ENCODE measurements at regions not wholly inside any gene's neighbourhood (a gene's known extent, or its start where the extent isn't known, plus 50 kb on each side); places are given as distances from the start of the nearest gene placed in this dataset.
A peak's percentile ranks its signal among the peaks of the same experiment; 100 is the strongest.
"Not testable (repeated sequence)": the region's sequence is repeated elsewhere in the genome, so short reads cannot be mapped to it uniquely, and the experiment has no call there.

GRCh38 chr11:39768214-39768613 lies 1691.2 kb downstream of the LRRC4C start:
- DNase-seq (ENCODE audit: low read depth) (no peak), FAIRE-seq (no peak)
- Histone ChIP-seq H3K36me3 (ENCODE audit: insufficient read depth, low read length) (no peaks in the 10 kb centered on the region), H2AFZ (ENCODE audit: low read depth, low read length) (no peak overlapping the region), H3K27me3 (ENCODE audit: insufficient read depth, low read length) (no peaks in the 10 kb centered on the region), H3K4me2 (ENCODE audit: low read length) (no peak overlapping the region), H3K9ac (ENCODE audit: low read length) (no peak overlapping the region), H3K9me3 (ENCODE audit: insufficient read depth, low read depth, low read length) (no peaks in the 10 kb centered on the region), H3K4me3 (ENCODE audit: insufficient read depth, low read depth, low read length) (no peak overlapping the region), H4K20me1 (ENCODE audit: insufficient read depth, low read length) (no peaks in the 10 kb centered on the region), H3K4me1 (ENCODE audit: insufficient read depth, low read length) (no peaks in the 10 kb centered on the region), H3K27ac (ENCODE audit: low read depth, low read length) (no peak overlapping the region), H3K79me2 (ENCODE audit: insufficient read depth, low read length) (no peaks in the 10 kb centered on the region)
- Mint-ChIP-seq H3K27ac (ENCODE audit: unreplicated experiment) (no peak overlapping the region), H3K36me3 (ENCODE audit: low read depth, unreplicated experiment) (no peaks in the 10 kb centered on the region), H3K4me1 (ENCODE audit: low read depth, unreplicated experiment) (no peaks in the 10 kb centered on the region), H3K9me3 (ENCODE audit: unreplicated experiment) (no peaks in the 10 kb centered on the region), H3K4me3 (ENCODE audit: unreplicated experiment) (no peak overlapping the region), H3K27me3 (ENCODE audit: low read depth, unreplicated experiment) (no peaks in the 10 kb centered on the region)
- TF ChIP-seq EZH2 (IDR thresholded peaks at IDR 0.05; ENCODE audit: insufficient read depth, low read length) (no peak), CTCF (IDR thresholded peaks at IDR 0.05; ENCODE audit: insufficient read depth, low read depth, low read length) (no peak)

- H4K20me1 ChIP-seq (ENCODE audit: insufficient read depth, low read length): no peaks in the 10 kb centered on the region
- Mint-ChIP-seq H3K9me3 (ENCODE audit: unreplicated experiment) (peaks cover 1% of the 10 kb centered on the region), H3K36me3 (ENCODE audit: low read depth, unreplicated experiment) (no peaks in the 10 kb centered on the region), H3K4me3 (ENCODE audit: unreplicated experiment) (no peak overlapping the region), H3K27me3 (ENCODE audit: low read depth, unreplicated experiment) (no peaks in the 10 kb centered on the region), H3K4me1 (ENCODE audit: low read depth, unreplicated experiment) (peaks cover 16% of the 10 kb centered on the region), H3K27ac (ENCODE audit: unreplicated experiment) (peak overlapping the region; percentile 64)
- H3K27me3 ChIP-seq (ENCODE audit: insufficient read depth, low read length): no peaks in the 10 kb centered on the region
- no peak overlapping the region for H3K4me2 ChIP-seq (ENCODE audit: low read length)
- no peak overlapping the region for H3K27ac ChIP-seq (ENCODE audit: low read depth, low read length)
- DNase-seq (ENCODE audit: low read depth) (peak; percentile 81), FAIRE-seq (no peak)
- no peaks in the 10 kb centered on the region for H3K79me2 ChIP-seq (ENCODE audit: insufficient read depth, low read length)
- H3K9ac ChIP-seq (ENCODE audit: low read length): no peak overlapping the region
- H3K4me3 ChIP-seq (ENCODE audit: insufficient read depth, low read depth, low read length): no peak overlapping the region
- H3K9me3 ChIP-seq (ENCODE audit: insufficient read depth, low read depth, low read length): no peaks in the 10 kb centered on the region
- H3K36me3 ChIP-seq (ENCODE audit: insufficient read depth, low read length): no peaks in the 10 kb centered on the region
- H2AFZ ChIP-seq (ENCODE audit: low read depth, low read length): no peak overlapping the region
- no peak for TF ChIP-seq EZH2 (IDR thresholded peaks at IDR 0.05; ENCODE audit: insufficient read depth, low read length)
- TF ChIP-seq CTCF (IDR thresholded peaks at IDR 0.05; ENCODE audit: insufficient read depth, low read depth, low read length): no peak
- H3K4me1 ChIP-seq (ENCODE audit: insufficient read depth, low read length): no peaks in the 10 kb centered on the region
These were observed 1714.1 kb downstream of the LRRC4C start for GRCh38 chr11:39745401-39745800.

GRCh38 chr11:39741066-39741465 lies 1718.4 kb downstream of the LRRC4C start:
- Mint-ChIP-seq H3K36me3 (ENCODE audit: low read depth, unreplicated experiment) (no peaks in the 10 kb centered on the region), H3K27me3 (ENCODE audit: low read depth, unreplicated experiment) (no peaks in the 10 kb centered on the region), H3K9me3 (ENCODE audit: unreplicated experiment) (peaks cover 1% of the 10 kb centered on the region), H3K4me1 (ENCODE audit: low read depth, unreplicated experiment) (peaks cover 16% of the 10 kb centered on the region), H3K4me3 (ENCODE audit: unreplicated experiment) (no peak overlapping the region), H3K27ac (ENCODE audit: unreplicated experiment) (no peak overlapping the region)
- Histone ChIP-seq H3K4me2 (ENCODE audit: low read length) (no peak overlapping the region), H3K79me2 (ENCODE audit: insufficient read depth, low read length) (no peaks in the 10 kb centered on the region), H3K9me3 (ENCODE audit: insufficient read depth, low read depth, low read length) (no peaks in the 10 kb centered on the region), H3K4me1 (ENCODE audit: insufficient read depth, low read length) (no peaks in the 10 kb centered on the region), H4K20me1 (ENCODE audit: insufficient read depth, low read length) (no peaks in the 10 kb centered on the region), H3K27ac (ENCODE audit: low read depth, low read length) (no peak overlapping the region), H3K36me3 (ENCODE audit: insufficient read depth, low read length) (no peaks in the 10 kb centered on the region), H2AFZ (ENCODE audit: low read depth, low read length) (no peak overlapping the region), H3K27me3 (ENCODE audit: insufficient read depth, low read length) (no peaks in the 10 kb centered on the region), H3K4me3 (ENCODE audit: insufficient read depth, low read depth, low read length) (no peak overlapping the region), H3K9ac (ENCODE audit: low read length) (no peak overlapping the region)
- DNase-seq (ENCODE audit: low read depth): peak; percentile 46
- TF ChIP-seq CTCF (IDR thresholded peaks at IDR 0.05; ENCODE audit: insufficient read depth, low read depth, low read length) (no peak), EZH2 (IDR thresholded peaks at IDR 0.05; ENCODE audit: insufficient read depth, low read length) (no peak)
- no peak for FAIRE-seq

- not testable (repeated sequence) for H3K9me3 Mint-ChIP-seq (ENCODE audit: unreplicated experiment); FAIRE-seq; H3K36me3 ChIP-seq (ENCODE audit: insufficient read depth, low read length); H2AFZ ChIP-seq (ENCODE audit: low read depth, low read length); H3K27ac Mint-ChIP-seq (ENCODE audit: unreplicated experiment); H3K4me2 ChIP-seq (ENCODE audit: low read length); H3K27me3 ChIP-seq (ENCODE audit: insufficient read depth, low read length); H3K9ac ChIP-seq (ENCODE audit: low read length); H3K4me1 Mint-ChIP-seq (ENCODE audit: low read depth, unreplicated experiment); H3K27ac ChIP-seq (ENCODE audit: low read depth, low read length); H3K36me3 Mint-ChIP-seq (ENCODE audit: low read depth, unreplicated experiment); H3K79me2 ChIP-seq (ENCODE audit: insufficient read depth, low read length); H3K27me3 Mint-ChIP-seq (ENCODE audit: low read depth, unreplicated experiment); H3K9me3 ChIP-seq (ENCODE audit: insufficient read depth, low read depth, low read length); H3K4me3 Mint-ChIP-seq (ENCODE audit: unreplicated experiment); H3K4me3 ChIP-seq (ENCODE audit: insufficient read depth, low read depth, low read length); H4K20me1 ChIP-seq (ENCODE audit: insufficient read depth, low read length); H3K4me1 ChIP-seq (ENCODE audit: insufficient read depth, low read length)
- DNase-seq (ENCODE audit: low read depth): peak; percentile 10
These were observed 1723.1 kb downstream of the LRRC4C start for GRCh38 chr11:39736351-39736750.
